DND-41 (cell line): ENCODE measurements at regions not wholly inside any gene's neighbourhood (a gene's known extent, or its start where the extent isn't known, plus 50 kb on each side); places are given as distances from the start of the nearest gene placed in this dataset.

Experiments
- ATAC-seq: fragments of 200-7000 bp; cut with Tn5 transposase; 3 replicates; pipeline ENCODE4 v1.9.1; 2021; ENCODE audit warnings: low read depth; ENCODE audit not compliant: insufficient read depth
- DNase-seq: peaks from one replicate; pipeline ENCODE4 v3.0.0-alpha.2; 2020
- H2AFZ ChIP-seq: 2 replicates; pipeline ENCODE4 v1.6.0; 2012; ENCODE audit warnings: low read depth, low read length
- H3K27ac ChIP-seq: 2 replicates; pipeline ENCODE4 v1.5.1; 2012; ENCODE audit warnings: low read length, inconsistent platforms
- H3K27me3 ChIP-seq: fragments of 200-600 bp; sonication (generic); 2 replicates; pipeline ENCODE4 v1.6.0; 2012; ENCODE audit warnings: low read length, mild to moderate bottlenecking, inconsistent platforms; ENCODE audit not compliant: insufficient read depth, poor library complexity
- H3K36me3 ChIP-seq: 2 replicates; pipeline ENCODE4 v1.5.1; 2012; ENCODE audit warnings: low read length, inconsistent platforms; ENCODE audit not compliant: insufficient read depth
- H3K4me1 ChIP-seq: 2 replicates; pipeline ENCODE4 v1.5.1; 2012; ENCODE audit warnings: mild to moderate bottlenecking, low read length; ENCODE audit not compliant: insufficient read depth
- H3K4me2 ChIP-seq: 2 replicates; pipeline ENCODE4 v1.6.0; 2012; ENCODE audit warnings: mild to moderate bottlenecking, moderate library complexity, low read length, inconsistent platforms; ENCODE audit not compliant: insufficient read depth
- H3K4me3 ChIP-seq, 2 experiments: fragments of 200-600 bp in 1 of 2; shearing (Covaris generic) in 1 of 2; 2 replicates each; pipeline ENCODE4 v1.5.1; 2012 to 2016; ENCODE audit warnings: inconsistent platforms in 2 of 2, low read length in 2 of 2, mild to moderate bottlenecking in 2 of 2, low read depth in 1 of 2, moderate library complexity in 1 of 2
- H3K79me2 ChIP-seq: 2 replicates; pipeline ENCODE4 v1.6.0; 2012; ENCODE audit warnings: low read length, inconsistent platforms; ENCODE audit not compliant: insufficient read depth
- H3K9ac ChIP-seq: 2 replicates; pipeline ENCODE4 v1.6.0; 2012; ENCODE audit warnings: low read depth, mild to moderate bottlenecking, inconsistent platforms, low read length, moderate library complexity
- H3K9me3 ChIP-seq: 2 replicates; pipeline ENCODE4 v1.5.1; 2012; ENCODE audit warnings: low read length, moderate library complexity, mild to moderate bottlenecking, inconsistent platforms; ENCODE audit not compliant: insufficient read depth, severe bottlenecking
- H4K20me1 ChIP-seq: 2 replicates; pipeline ENCODE4 v1.6.0; 2012; ENCODE audit warnings: low read length; ENCODE audit not compliant: insufficient read depth
- EZH2 ChIP-seq: IDR thresholded peaks from 3 replicates; pipeline ENCODE4 v1.6.1; 2012; ENCODE audit warnings: borderline replicate concordance, low read depth, mild to moderate bottlenecking, moderate library complexity, low read length, inconsistent platforms; ENCODE audit not compliant: severe bottlenecking
- TF ChIP-seq, protein P1 (sequence below): IDR thresholded peaks from 2 replicates; pipeline ENCODE4 v1.5.1; 2012; ENCODE audit warnings: borderline replicate concordance, low read length, moderate library complexity, mild to moderate bottlenecking; ENCODE audit not compliant: poor library complexity, severe bottlenecking; ENCODE audit errors: extremely low read depth

DNA sequence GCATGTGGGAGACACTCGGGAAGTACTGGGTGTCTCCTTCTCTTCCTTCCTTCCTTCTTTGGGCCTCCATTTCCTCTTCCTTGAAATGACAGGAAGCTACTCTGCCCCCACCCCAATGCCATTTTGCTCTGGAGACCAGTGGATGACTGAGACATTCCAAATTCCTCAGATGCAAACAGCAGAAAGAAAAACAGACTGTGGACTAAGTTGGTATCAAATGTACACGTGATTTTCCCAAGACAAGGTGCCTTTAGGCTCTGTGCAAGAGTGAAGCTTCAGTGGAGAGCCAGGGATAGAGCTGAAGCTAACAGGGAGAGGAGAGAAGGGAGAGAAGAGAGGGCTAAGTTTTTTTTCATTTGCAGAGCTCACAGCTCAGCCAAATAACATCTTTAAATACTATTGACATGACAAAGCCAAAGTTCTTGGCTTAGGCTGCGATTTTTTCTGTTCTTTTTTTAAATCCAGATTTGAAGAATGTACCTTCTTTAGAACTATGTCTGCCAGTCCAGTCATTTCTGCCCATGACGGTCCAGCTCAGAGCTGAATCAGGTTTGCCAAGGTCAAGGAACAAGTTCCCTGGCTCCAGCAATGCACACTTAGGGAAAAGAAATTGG is 84.5 kb upstream of the LCLAT1 start:
- TF ChIP-seq EZH2, result no peak
- TF ChIP-seq, protein P1, sequence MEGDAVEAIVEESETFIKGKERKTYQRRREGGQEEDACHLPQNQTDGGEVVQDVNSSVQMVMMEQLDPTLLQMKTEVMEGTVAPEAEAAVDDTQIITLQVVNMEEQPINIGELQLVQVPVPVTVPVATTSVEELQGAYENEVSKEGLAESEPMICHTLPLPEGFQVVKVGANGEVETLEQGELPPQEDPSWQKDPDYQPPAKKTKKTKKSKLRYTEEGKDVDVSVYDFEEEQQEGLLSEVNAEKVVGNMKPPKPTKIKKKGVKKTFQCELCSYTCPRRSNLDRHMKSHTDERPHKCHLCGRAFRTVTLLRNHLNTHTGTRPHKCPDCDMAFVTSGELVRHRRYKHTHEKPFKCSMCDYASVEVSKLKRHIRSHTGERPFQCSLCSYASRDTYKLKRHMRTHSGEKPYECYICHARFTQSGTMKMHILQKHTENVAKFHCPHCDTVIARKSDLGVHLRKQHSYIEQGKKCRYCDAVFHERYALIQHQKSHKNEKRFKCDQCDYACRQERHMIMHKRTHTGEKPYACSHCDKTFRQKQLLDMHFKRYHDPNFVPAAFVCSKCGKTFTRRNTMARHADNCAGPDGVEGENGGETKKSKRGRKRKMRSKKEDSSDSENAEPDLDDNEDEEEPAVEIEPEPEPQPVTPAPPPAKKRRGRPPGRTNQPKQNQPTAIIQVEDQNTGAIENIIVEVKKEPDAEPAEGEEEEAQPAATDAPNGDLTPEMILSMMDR, result no peak
- no peak overlapping the region for H3K27ac ChIP-seq
- no peaks in the 10 kb centered on the region for H3K9me3 ChIP-seq
- H4K20me1 ChIP-seq, result no peaks in the 10 kb centered on the region
- H3K27me3 ChIP-seq, result no peaks in the 10 kb centered on the region
- H3K79me2 ChIP-seq, result no peaks in the 10 kb centered on the region
- no peaks in the 10 kb centered on the region for H3K4me1 ChIP-seq
- no peak overlapping the region for H3K9ac ChIP-seq
- ATAC-seq (no peak), DNase-seq (no peak)
- H3K4me2 ChIP-seq, result no peak overlapping the region
- H3K4me3 ChIP-seq, result no peak overlapping the region
- H3K36me3 ChIP-seq, result no peaks in the 10 kb centered on the region
- H2AFZ ChIP-seq, result no peak overlapping the region

DNA sequence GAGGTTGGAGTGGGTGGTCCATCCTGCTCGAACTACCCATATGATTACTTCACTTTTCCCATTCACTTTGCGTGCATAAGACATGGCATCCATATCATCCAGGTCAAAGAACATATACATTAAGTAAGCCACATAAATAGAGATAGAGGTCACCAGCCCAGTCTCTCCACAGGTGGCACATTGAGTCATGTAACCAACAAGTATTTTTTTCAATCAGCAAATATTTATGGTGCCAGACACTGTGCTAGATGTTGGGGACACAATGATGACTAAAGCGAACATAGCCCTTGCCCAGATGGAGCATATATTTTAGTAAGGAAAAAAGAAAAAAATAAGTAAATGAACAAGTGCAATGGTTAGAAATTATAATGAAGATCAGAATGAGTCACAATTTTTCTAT is 83.6 kb upstream of the LCLAT1 start:
- Histone ChIP-seq H3K9me3 (no peaks in the 10 kb centered on the region), H4K20me1 (no peaks in the 10 kb centered on the region), H3K79me2 (no peaks in the 10 kb centered on the region), H2AFZ (no peak overlapping the region), H3K9ac (no peak overlapping the region), H3K4me3 (no peak overlapping the region), H3K4me1 (no peaks in the 10 kb centered on the region), H3K27me3 (no peaks in the 10 kb centered on the region), H3K36me3 (no peaks in the 10 kb centered on the region), H3K27ac (no peak overlapping the region), H3K4me2 (no peak overlapping the region)
- TF ChIP-seq, protein P1, result no peak
- no peak for TF ChIP-seq EZH2
- DNase-seq (no peak), ATAC-seq (no peak)

- Histone ChIP-seq H3K79me2 (no peaks in the 10 kb centered on the region), H3K36me3 (no peaks in the 10 kb centered on the region), H3K4me3 (no peak overlapping the region), H3K4me1 (no peaks in the 10 kb centered on the region), H3K27ac (no peak overlapping the region), H3K4me2 (no peak overlapping the region), H3K27me3 (no peaks in the 10 kb centered on the region), H4K20me1 (no peaks in the 10 kb centered on the region), H2AFZ (no peak overlapping the region), H3K9ac (no peak overlapping the region), H3K9me3 (no peaks in the 10 kb centered on the region)
- ATAC-seq (no peak), DNase-seq (no peak)
- no peak for TF ChIP-seq EZH2
- TF ChIP-seq, protein P1, result no peak
Observed at GRCh38 chr2:30365201-30365600, 81.8 kb upstream of the LCLAT1 start.
